HepG2 (cell line): ENCODE measurements at regions not wholly inside any gene's neighbourhood (a gene's known extent, or its start where the extent isn't known, plus 50 kb on each side); places are given as distances from the start of the nearest gene placed in this dataset.

Experiments used
- ATAC-seq: fragments of 200-7000 bp; cut with Tn5 transposase; 3 replicates; pipeline ENCODE4 v1.9.1; 2020; ENCODE audit warnings: mild to moderate bottlenecking, moderate library complexity
- BruUV-seq: library from RNA; stranded (reverse); fragments of 400-500 nt; replicated peaks from 2 replicates; lab custom pipeline; 2021; lab: Mats Ljungman, UMichigan
- CTCF ChIA-PET: fragments of 300-600 bp; formaldehyde crosslinking; extraction: SDS; loops from one replicate; lab custom pipeline; 2021; ENCODE audit warnings: low total read pairs, inconsistent platforms, low intra/inter-chr PET ratio; lab: Yijun Ruan, JAX
- POLR2A ChIA-PET: fragments of 350-600 bp; sonication (Branson Sonifier 250); formaldehyde crosslinking; loops from one replicate; lab custom pipeline; 2020; ENCODE audit warnings: antibody characterized with exemption, inconsistent platforms; lab: Yijun Ruan, JAX
- DNase-seq: peaks from one replicate; pipeline ENCODE4 v3.0.0-alpha.2; 2015; ENCODE audit warnings: low spot score
- FAIRE-seq: peaks from 3 replicates; lab custom pipeline; 2011; peaks lifted over from hg19 to GRCh38; lab: Jason Lieb, UNC
- H2AFZ ChIP-seq: one replicate; pipeline ENCODE4 v1.6.1; 2011; ENCODE audit warnings: low read length, inconsistent platforms
- H3K27ac ChIP-seq: fragments of 300-600 bp; 3 replicates; pipeline ENCODE4 v1.8.0; 2011; ENCODE audit warnings: mixed run types, mild to moderate bottlenecking, mixed read lengths, low read length, inconsistent platforms; ENCODE audit not compliant: insufficient read depth; ENCODE audit errors: extremely low read length
- H3K27me3 ChIP-seq, 2 experiments: fragments of 200-600 bp in 1 of 2; 2 replicates in 1 of 2; 3 replicates in 1 of 2; pipeline versions ENCODE4 v1.6.0 to v1.8.0; 2011; ENCODE audit warnings: low read length in 2 of 2, mild to moderate bottlenecking in 2 of 2, moderate library complexity in 2 of 2, inconsistent platforms in 1 of 2; ENCODE audit not compliant: insufficient read depth in 2 of 2, control insufficient read depth in 1 of 2
- H3K36me3 ChIP-seq, 2 experiments: fragments of 200-600 bp in 1 of 2; replicated peaks in 1 of 2; 2 replicates in 1 of 2; 3 replicates in 1 of 2; pipeline versions ENCODE4 v1.5.1 to v1.8.0; 2011; ENCODE audit warnings: low read length in 2 of 2, inconsistent platforms in 1 of 2; ENCODE audit not compliant: insufficient read depth in 2 of 2, control insufficient read depth in 1 of 2
- H3K4me1 ChIP-seq: 2 replicates; pipeline ENCODE4 v1.5.1; 2012; ENCODE audit warnings: low read length, inconsistent platforms; ENCODE audit not compliant: insufficient read depth
- H3K4me2 ChIP-seq: 2 replicates; pipeline ENCODE4 v1.6.0; 2011; ENCODE audit warnings: low read depth, low read length, inconsistent platforms
- H3K4me3 ChIP-seq, 3 experiments: fragments of 200-600 bp in 1 of 3; sonication (generic), shearing (Covaris generic) in 1 of 3; replicated peaks in 1 of 3; 2 replicates each; pipeline ENCODE4 v1.5.1; 2011 to 2016; ENCODE audit warnings: low read length in 3 of 3, inconsistent platforms in 2 of 3, low read depth in 2 of 3, mild to moderate bottlenecking in 2 of 3, control low read depth in 1 of 3, mixed read lengths in 1 of 3; ENCODE audit not compliant: insufficient read depth in 1 of 3
- H3K79me2 ChIP-seq: one replicate; pipeline ENCODE4 v1.6.1; 2011; ENCODE audit warnings: low read length, inconsistent platforms; ENCODE audit not compliant: insufficient read depth
- H3K9ac ChIP-seq: 2 replicates; pipeline ENCODE4 v1.6.0; 2011; ENCODE audit warnings: mild to moderate bottlenecking, low read depth, low read length, inconsistent platforms; ENCODE audit not compliant: insufficient read depth
- H3K9me3 ChIP-seq: 2 replicates; pipeline ENCODE4 v1.5.1; 2012; ENCODE audit warnings: mild to moderate bottlenecking, low read length
- H4K20me1 ChIP-seq: 2 replicates; pipeline ENCODE4 v1.6.0; 2011; ENCODE audit warnings: inconsistent platforms, mild to moderate bottlenecking, low read length, moderate library complexity; ENCODE audit not compliant: insufficient read depth
- MAFK ChIP-seq, 2 experiments: IDR thresholded peaks in 1 of 2; conservative IDR thresholded peaks in 1 of 2; 2 replicates each; pipeline ENCODE4 v1.6.1; 2011; ENCODE audit warnings: improper control_type of control experiment in 2 of 2, low read length in 2 of 2
- REST ChIP-seq, 2 experiments: IDR thresholded peaks; 2 replicates each; pipeline ENCODE4 v1.6.1; 2011 to 2012; ENCODE audit warnings: low read length in 2 of 2, borderline replicate concordance in 1 of 2, low read depth in 1 of 2, mild to moderate bottlenecking in 1 of 2, moderate library complexity in 1 of 2
- RFXANK ChIP-seq: IDR thresholded peaks from 2 replicates; pipeline ENCODE4 v1.6.1; 2016
- WGBS: methylation state at CpG from one replicate; pipeline ENCODE4 v1.1.6; 2017; ENCODE audit warnings: low lambda C conversion rate; 5-methylcytosine and 5-hydroxymethylcytosine counted together
- in situ Hi-C: cut with HindIII; loops from 2 replicates; pipeline ENCODE4 v1.10.0; 2017; ENCODE audit warnings: low pct_unique_long_range_greater_than_20kb; ENCODE audit not compliant: extremely low pct_ligation_motif_present
- intact Hi-C: fragments of 100-400 bp; cut with micrococcal nuclease; formaldehyde crosslinking; loops from one replicate; pipeline ENCODE4 v1.10.0; 2022; ENCODE audit not compliant: unreplicated experiment

GRCh38 chr7:35891004-35891830 lies 90.4 kb downstream of the SEPTIN7 start (continued):
- no peak for TF ChIP-seq REST (IDR thresholded peaks at IDR 0.05; ENCODE audit: borderline replicate concordance in 1 of 2, low read depth in 1 of 2, low read length in 2 of 2)

- Histone ChIP-seq H3K9me3 (no peaks in the 10 kb centered on the region), H2AFZ (no peak overlapping the region), H3K36me3 (0 out of 5 replicates have a peak, but pooled peaks cover 0 to 2% of the 10 kb centered on the region in 2 experiments), H4K20me1 (no peaks in the 10 kb centered on the region), H3K9ac (no peak overlapping the region), H3K79me2 (no peaks in the 10 kb centered on the region), H3K4me2 (no peak overlapping the region), H3K27ac (no peak overlapping the region), H3K27me3 (no peaks in the 10 kb centered on the region), H3K4me3 (no peak overlapping the region), H3K4me1 (no peaks in the 10 kb centered on the region)
- TF ChIP-seq MAFK (conservative IDR thresholded peaks at IDR 0.05 in 1 of 2, IDR thresholded peaks at IDR 0.05 in 1 of 2; ENCODE audit: low read length in 2 of 2) (peak; percentile 30 to 39; a peak in 2 of 4 replicates), RFXANK (CRISPR knock-in tag) (no peak)
- ChIA-PET CTCF (no interaction called here), POLR2A (no interaction called here)
- ATAC-seq (no peak), DNase-seq (no peak), FAIRE-seq (no peak)
- BruUV-seq: no TSS peak
- intact Hi-C loops: no loop called here
- in situ Hi-C loops: no loop called here
- 96% methylated on average over 1 of the region's 1 CpG for WGBS
Observed at GRCh38 chr7:35893649-35894048, 92.8 kb downstream of the SEPTIN7 start.
